Liver (tissue), 8 donors: ENCODE measurements at regions not wholly inside any gene's neighbourhood (a gene's known extent, or its start where the extent isn't known, plus 50 kb on each side); places are given as distances from the start of the nearest gene placed in this dataset.
A peak's percentile ranks its signal among the peaks of the same experiment; 100 is the strongest.

Experiments
- DNase-seq: peaks from one replicate; pipeline ENCODE4 v3.0.0-alpha.2; 2017; ENCODE audit warnings: low spot score
- H3K27ac ChIP-seq, 2 donors: one replicate each; pipeline ENCODE4 v1.7.0; 2013; ENCODE audit warnings: inconsistent platforms in 2 of 2, low read length in 2 of 2, control low read depth in 1 of 2, low read depth in 1 of 2, mild to moderate bottlenecking in 1 of 2
- H3K27me3 ChIP-seq, 4 donors: one replicate each; pipeline versions ENCODE4 v1.6.1 to v1.7.0; 2013; ENCODE audit warnings: low read length in 3 of 4, inconsistent platforms in 1 of 4, mild to moderate bottlenecking in 1 of 4, moderate library complexity in 1 of 4; ENCODE audit not compliant: control insufficient read depth in 4 of 4, insufficient read depth in 4 of 4
- H3K36me3 ChIP-seq, 4 donors: one replicate each; pipeline versions ENCODE4 v1.6.1 to v1.7.0; 2013; ENCODE audit warnings: low read length in 3 of 4, mild to moderate bottlenecking in 3 of 4, low read depth in 1 of 4, moderate library complexity in 1 of 4; ENCODE audit not compliant: control insufficient read depth in 4 of 4, insufficient read depth in 3 of 4
- H3K4me1 ChIP-seq, 4 donors: one replicate each; pipeline versions ENCODE4 v1.6.1 to v1.7.0; 2013; ENCODE audit warnings: low read length in 3 of 4, mild to moderate bottlenecking in 3 of 4, moderate library complexity in 1 of 4; ENCODE audit not compliant: control insufficient read depth in 4 of 4, insufficient read depth in 4 of 4
- H3K4me3 ChIP-seq, 3 donors: one replicate each; pipeline versions ENCODE4 v1.6.1 to v1.7.0; 2013; ENCODE audit warnings: low read length in 3 of 3, control low read depth in 1 of 3, low read depth in 1 of 3, mild to moderate bottlenecking in 1 of 3
- H3K9ac ChIP-seq, 2 donors: one replicate each; pipeline ENCODE4 v1.7.0; 2013; ENCODE audit warnings: low read length in 2 of 2, mild to moderate bottlenecking in 2 of 2, moderate library complexity in 2 of 2, control low read depth in 1 of 2, low read depth in 1 of 2
- H3K9me3 ChIP-seq, 4 donors: one replicate each; pipeline versions ENCODE4 v1.6.1 to v1.7.0; 2013; ENCODE audit warnings: low read length in 3 of 4; ENCODE audit not compliant: control insufficient read depth in 4 of 4
- ATF3 ChIP-seq: IDR thresholded peaks from 2 replicates; pipeline ENCODE4 v1.6.1; 2016; ENCODE audit warnings: antibody characterized with exemption
- EGR1 ChIP-seq, 2 donors: IDR thresholded peaks; 2 replicates each; pipeline ENCODE4 v1.6.1; 2016 to 2018; ENCODE audit warnings: antibody characterized with exemption in 2 of 2, low read depth in 2 of 2
- FOXA1 ChIP-seq: IDR thresholded peaks from 2 replicates; pipeline ENCODE4 v1.6.1; 2016; ENCODE audit warnings: antibody characterized with exemption
- FOXA2 ChIP-seq: IDR thresholded peaks from 2 replicates; pipeline ENCODE4 v1.6.1; 2016; ENCODE audit warnings: antibody characterized with exemption
- GABPA ChIP-seq, 2 donors: IDR thresholded peaks in 1 of 2; conservative IDR thresholded peaks in 1 of 2; 2 replicates each; pipeline ENCODE4 v1.6.1; 2016; ENCODE audit warnings: antibody characterized with exemption in 2 of 2, mild to moderate bottlenecking in 1 of 2, moderate library complexity in 1 of 2
- HNF4A ChIP-seq, 2 donors: conservative IDR thresholded peaks; 2 replicates each; pipeline ENCODE4 v1.6.1; 2016; ENCODE audit warnings: antibody characterized with exemption in 2 of 2, mild to moderate bottlenecking in 2 of 2
- HNF4G ChIP-seq: IDR thresholded peaks from 2 replicates; pipeline ENCODE4 v1.6.1; 2016; ENCODE audit warnings: antibody characterized with exemption
- JUND ChIP-seq, 2 donors: IDR thresholded peaks; 2 replicates each; pipeline ENCODE4 v1.6.1; 2016; ENCODE audit warnings: antibody characterized with exemption in 2 of 2
- NR2F2 ChIP-seq: IDR thresholded peaks from 2 replicates; pipeline ENCODE4 v1.6.1; 2016; ENCODE audit warnings: antibody characterized with exemption
- RAD21 ChIP-seq, 2 donors: IDR thresholded peaks; 2 replicates each; pipeline ENCODE4 v1.6.1; 2016; ENCODE audit warnings: antibody characterized with exemption in 2 of 2, mild to moderate bottlenecking in 2 of 2
- RXRA ChIP-seq, 2 donors: IDR thresholded peaks; 2 replicates each; pipeline ENCODE4 v1.6.1; 2017 to 2018; ENCODE audit warnings: antibody characterized with exemption in 2 of 2, mild to moderate bottlenecking in 1 of 2
- SP1 ChIP-seq: IDR thresholded peaks from 2 replicates; pipeline ENCODE4 v1.6.1; 2018; ENCODE audit warnings: antibody characterized with exemption, mild to moderate bottlenecking
- TAF1 ChIP-seq: conservative IDR thresholded peaks from 2 replicates; pipeline ENCODE4 v1.6.1; 2016; ENCODE audit warnings: antibody characterized with exemption, mild to moderate bottlenecking
- YY1 ChIP-seq: IDR thresholded peaks from 2 replicates; pipeline ENCODE4 v1.6.1; 2016; ENCODE audit warnings: antibody characterized with exemption, mild to moderate bottlenecking
- WGBS: extraction: QIAGEN DNeasy Blood & Tissue Kit; methylation state at CpG from one replicate; pipeline ENCODE4 v1.1.7; 2013; 5-methylcytosine and 5-hydroxymethylcytosine counted together
- TF ChIP-seq, protein P1 (sequence below): IDR thresholded peaks from 2 replicates; pipeline ENCODE4 v1.6.1; 2016; ENCODE audit warnings: antibody characterized with exemption
- TF ChIP-seq, protein P2 (sequence below): IDR thresholded peaks from 2 replicates; pipeline ENCODE4 v1.6.1; 2016; ENCODE audit warnings: antibody characterized with exemption
- TF ChIP-seq, protein P3 (sequence below): fragments of 150-350 bp; IDR thresholded peaks from 2 replicates; pipeline ENCODE4 v1.5.1; 2017; ENCODE audit warnings: improper control_type of control experiment, low read depth, low read length; ENCODE audit not compliant: missing input control
- TF ChIP-seq, protein P4 (sequence below): IDR thresholded peaks from 2 replicates; pipeline ENCODE4 v1.6.1; 2016; ENCODE audit warnings: antibody characterized with exemption, mild to moderate bottlenecking
- donor health status: healthy.
- donor health status: healthy.
- donor health status: healthy.
- donor health status: healthy.
- donor health status: healthy.

DNA sequence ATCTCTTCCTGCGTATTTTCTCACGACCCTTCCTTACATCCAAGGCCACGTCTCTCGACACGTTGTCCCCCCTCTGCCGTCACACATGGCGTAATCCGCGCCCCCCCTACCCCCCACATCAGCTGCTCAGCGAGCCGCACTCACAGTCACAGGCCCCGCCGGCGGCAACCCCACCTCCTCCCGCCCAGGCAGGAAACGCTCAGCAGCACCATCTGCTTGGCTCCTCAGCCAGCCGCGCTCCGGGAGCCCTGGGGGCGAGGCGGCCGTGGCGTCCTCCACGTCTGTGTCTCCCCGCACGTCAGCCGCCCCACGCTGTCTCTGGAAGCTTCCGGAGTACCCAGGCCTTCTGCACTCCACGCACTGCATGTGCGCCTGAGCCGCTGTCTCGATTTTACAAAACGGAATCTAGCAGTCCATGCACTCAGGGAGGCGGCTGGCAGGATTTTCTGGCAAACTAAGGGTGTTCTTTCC lies 64.6 kb downstream of the SIK1 start:
- 53% methylated on average over 35 of the region's 35 CpGs for WGBS
- Histone ChIP-seq H3K27ac (peak overlapping the region; percentile 74 to 79), H3K9me3 (no peaks in the 10 kb centered on the region), H3K27me3 (no peaks in the 10 kb centered on the region), H3K9ac (no peak overlapping the region), H3K36me3 (no peaks in the 10 kb centered on the region), H3K4me1 (no peaks in the 10 kb centered on the region), H3K4me3 (no peak overlapping the region)
- no peak for DNase-seq
- TF ChIP-seq, protein P1, sequence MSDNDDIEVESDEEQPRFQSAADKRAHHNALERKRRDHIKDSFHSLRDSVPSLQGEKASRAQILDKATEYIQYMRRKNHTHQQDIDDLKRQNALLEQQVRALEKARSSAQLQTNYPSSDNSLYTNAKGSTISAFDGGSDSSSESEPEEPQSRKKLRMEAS: no peak
- TF ChIP-seq, protein P2, sequence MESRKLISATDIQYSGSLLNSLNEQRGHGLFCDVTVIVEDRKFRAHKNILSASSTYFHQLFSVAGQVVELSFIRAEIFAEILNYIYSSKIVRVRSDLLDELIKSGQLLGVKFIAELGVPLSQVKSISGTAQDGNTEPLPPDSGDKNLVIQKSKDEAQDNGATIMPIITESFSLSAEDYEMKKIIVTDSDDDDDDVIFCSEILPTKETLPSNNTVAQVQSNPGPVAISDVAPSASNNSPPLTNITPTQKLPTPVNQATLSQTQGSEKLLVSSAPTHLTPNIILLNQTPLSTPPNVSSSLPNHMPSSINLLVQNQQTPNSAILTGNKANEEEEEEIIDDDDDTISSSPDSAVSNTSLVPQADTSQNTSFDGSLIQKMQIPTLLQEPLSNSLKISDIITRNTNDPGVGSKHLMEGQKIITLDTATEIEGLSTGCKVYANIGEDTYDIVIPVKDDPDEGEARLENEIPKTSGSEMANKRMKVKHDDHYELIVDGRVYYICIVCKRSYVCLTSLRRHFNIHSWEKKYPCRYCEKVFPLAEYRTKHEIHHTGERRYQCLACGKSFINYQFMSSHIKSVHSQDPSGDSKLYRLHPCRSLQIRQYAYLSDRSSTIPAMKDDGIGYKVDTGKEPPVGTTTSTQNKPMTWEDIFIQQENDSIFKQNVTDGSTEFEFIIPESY: no peak
- no peak for TF ChIP-seq FOXA2
- no peak for TF ChIP-seq YY1
- no peak for TF ChIP-seq HNF4A (conservative IDR thresholded peaks at IDR 0.05)
- no peak for TF ChIP-seq TAF1
- TF ChIP-seq ATF3: no peak
- TF ChIP-seq, protein P3, sequence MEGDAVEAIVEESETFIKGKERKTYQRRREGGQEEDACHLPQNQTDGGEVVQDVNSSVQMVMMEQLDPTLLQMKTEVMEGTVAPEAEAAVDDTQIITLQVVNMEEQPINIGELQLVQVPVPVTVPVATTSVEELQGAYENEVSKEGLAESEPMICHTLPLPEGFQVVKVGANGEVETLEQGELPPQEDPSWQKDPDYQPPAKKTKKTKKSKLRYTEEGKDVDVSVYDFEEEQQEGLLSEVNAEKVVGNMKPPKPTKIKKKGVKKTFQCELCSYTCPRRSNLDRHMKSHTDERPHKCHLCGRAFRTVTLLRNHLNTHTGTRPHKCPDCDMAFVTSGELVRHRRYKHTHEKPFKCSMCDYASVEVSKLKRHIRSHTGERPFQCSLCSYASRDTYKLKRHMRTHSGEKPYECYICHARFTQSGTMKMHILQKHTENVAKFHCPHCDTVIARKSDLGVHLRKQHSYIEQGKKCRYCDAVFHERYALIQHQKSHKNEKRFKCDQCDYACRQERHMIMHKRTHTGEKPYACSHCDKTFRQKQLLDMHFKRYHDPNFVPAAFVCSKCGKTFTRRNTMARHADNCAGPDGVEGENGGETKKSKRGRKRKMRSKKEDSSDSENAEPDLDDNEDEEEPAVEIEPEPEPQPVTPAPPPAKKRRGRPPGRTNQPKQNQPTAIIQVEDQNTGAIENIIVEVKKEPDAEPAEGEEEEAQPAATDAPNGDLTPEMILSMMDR: no peak
- TF ChIP-seq JUND (IDR thresholded peaks at IDR 0.05): no peak
- TF ChIP-seq GABPA (IDR thresholded peaks at IDR 0.05 in 1 of 2, conservative IDR thresholded peaks at IDR 0.05 in 1 of 2): no peak
- TF ChIP-seq, protein P4, sequence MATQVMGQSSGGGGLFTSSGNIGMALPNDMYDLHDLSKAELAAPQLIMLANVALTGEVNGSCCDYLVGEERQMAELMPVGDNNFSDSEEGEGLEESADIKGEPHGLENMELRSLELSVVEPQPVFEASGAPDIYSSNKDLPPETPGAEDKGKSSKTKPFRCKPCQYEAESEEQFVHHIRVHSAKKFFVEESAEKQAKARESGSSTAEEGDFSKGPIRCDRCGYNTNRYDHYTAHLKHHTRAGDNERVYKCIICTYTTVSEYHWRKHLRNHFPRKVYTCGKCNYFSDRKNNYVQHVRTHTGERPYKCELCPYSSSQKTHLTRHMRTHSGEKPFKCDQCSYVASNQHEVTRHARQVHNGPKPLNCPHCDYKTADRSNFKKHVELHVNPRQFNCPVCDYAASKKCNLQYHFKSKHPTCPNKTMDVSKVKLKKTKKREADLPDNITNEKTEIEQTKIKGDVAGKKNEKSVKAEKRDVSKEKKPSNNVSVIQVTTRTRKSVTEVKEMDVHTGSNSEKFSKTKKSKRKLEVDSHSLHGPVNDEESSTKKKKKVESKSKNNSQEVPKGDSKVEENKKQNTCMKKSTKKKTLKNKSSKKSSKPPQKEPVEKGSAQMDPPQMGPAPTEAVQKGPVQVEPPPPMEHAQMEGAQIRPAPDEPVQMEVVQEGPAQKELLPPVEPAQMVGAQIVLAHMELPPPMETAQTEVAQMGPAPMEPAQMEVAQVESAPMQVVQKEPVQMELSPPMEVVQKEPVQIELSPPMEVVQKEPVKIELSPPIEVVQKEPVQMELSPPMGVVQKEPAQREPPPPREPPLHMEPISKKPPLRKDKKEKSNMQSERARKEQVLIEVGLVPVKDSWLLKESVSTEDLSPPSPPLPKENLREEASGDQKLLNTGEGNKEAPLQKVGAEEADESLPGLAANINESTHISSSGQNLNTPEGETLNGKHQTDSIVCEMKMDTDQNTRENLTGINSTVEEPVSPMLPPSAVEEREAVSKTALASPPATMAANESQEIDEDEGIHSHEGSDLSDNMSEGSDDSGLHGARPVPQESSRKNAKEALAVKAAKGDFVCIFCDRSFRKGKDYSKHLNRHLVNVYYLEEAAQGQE: no peak
- TF ChIP-seq HNF4G: no peak
- no peak for TF ChIP-seq RXRA (IDR thresholded peaks at IDR 0.05)
- TF ChIP-seq NR2F2: peak; percentile 26
- TF ChIP-seq EGR1 (IDR thresholded peaks at IDR 0.05; ENCODE audit: low read depth in 2 of 2): no peak
- TF ChIP-seq SP1: peak; percentile 36
- no peak for TF ChIP-seq FOXA1
- TF ChIP-seq RAD21 (IDR thresholded peaks at IDR 0.05): peak in 1 of 2 donors; percentile 39
